GM12878 (cell line): ENCODE measurements at regions not wholly inside any gene's neighbourhood (a gene's known extent, or its start where the extent isn't known, plus 50 kb on each side); places are given as distances from the start of the nearest gene placed in this dataset.

Source experiments
- ATAC-seq: fragments of 200-7000 bp; cut with Tn5 transposase; 3 replicates; pipeline ENCODE4 v1.9.1; 2020; ENCODE audit warnings: mild to moderate bottlenecking, moderate library complexity
- BruUV-seq: library from RNA; stranded (reverse); fragments of 400-500 nt; replicated peaks from 2 replicates; lab custom pipeline; 2021; lab: Mats Ljungman, UMichigan
- CTCF ChIA-PET: fragments of 300-600 bp; sonication (Branson Sonifier 250); formaldehyde crosslinking; extraction: SDS; loops from one replicate; lab custom pipeline; 2021; ENCODE audit warnings: inconsistent platforms; lab: Yijun Ruan, JAX
- POLR2A ChIA-PET: fragments of 350-600 bp; formaldehyde crosslinking; extraction: SDS; loops from one replicate; lab custom pipeline; 2021; ENCODE audit warnings: inconsistent platforms; lab: Charles Lee
- RAD21 ChIA-PET: fragments of 300-600 bp; sonication (Branson Sonifier 250); formaldehyde crosslinking; loops from one replicate; lab custom pipeline; 2023; ENCODE audit warnings: antibody characterized with exemption; ENCODE audit not compliant: unreplicated experiment; lab: Charles Lee
- SMC1A ChIA-PET: fragments of 300-600 bp; sonication (Branson Sonifier 250); formaldehyde crosslinking; loops from one replicate; lab custom pipeline; 2023; ENCODE audit not compliant: unreplicated experiment, uncharacterized antibody; lab: Charles Lee
- DNase-seq: peaks from one replicate; pipeline ENCODE4 v3.0.0-alpha.2; 2011; ENCODE audit warnings: low read depth, low spot score
- FAIRE-seq: peaks from 3 replicates; lab custom pipeline; 2011; peaks lifted over from hg19 to GRCh38; lab: Jason Lieb, UNC
- H2AFZ ChIP-seq: 2 replicates; pipeline ENCODE4 v1.6.0; 2011; ENCODE audit warnings: low read depth, low read length, control low read depth; ENCODE audit not compliant: control insufficient read depth
- H3K27ac ChIP-seq: 2 replicates; pipeline ENCODE4 v1.5.1; 2011; ENCODE audit warnings: control low read depth; ENCODE audit not compliant: control insufficient read depth, insufficient read depth
- H3K27me3 ChIP-seq, 2 experiments: replicated peaks in 1 of 2; 2 replicates each; pipeline versions ENCODE4 v1.6.0 to v1.6.1; 2011; ENCODE audit warnings: low read length in 1 of 2; ENCODE audit not compliant: control insufficient read depth in 2 of 2, insufficient read depth in 2 of 2
- H3K36me3 ChIP-seq, 2 experiments: 2 replicates each; pipeline ENCODE4 v1.5.1; 2011; ENCODE audit warnings: low read length in 1 of 2; ENCODE audit not compliant: control insufficient read depth in 2 of 2, insufficient read depth in 2 of 2
- H3K4me1 ChIP-seq: 2 replicates; pipeline ENCODE4 v1.6.1; 2011; ENCODE audit warnings: mild to moderate bottlenecking, low read length, moderate library complexity, mixed read lengths; ENCODE audit not compliant: control insufficient read depth, insufficient read depth
- H3K4me2 ChIP-seq: 2 replicates; pipeline ENCODE4 v1.6.0; 2011; ENCODE audit warnings: control low read depth; ENCODE audit not compliant: control insufficient read depth, insufficient read depth
- H3K4me3 ChIP-seq: fragments of 200-600 bp; sonication (generic); 2 replicates; pipeline ENCODE4 v1.5.1; 2016
- H3K79me2 ChIP-seq: 2 replicates; pipeline ENCODE4 v1.6.0; 2011; ENCODE audit warnings: low read length; ENCODE audit not compliant: control insufficient read depth, insufficient read depth
- H3K9ac ChIP-seq: 2 replicates; pipeline ENCODE4 v1.8.0; 2011; ENCODE audit warnings: low read length, control low read depth, mixed read lengths; ENCODE audit not compliant: control insufficient read depth, insufficient read depth
- H3K9me3 ChIP-seq: replicated peaks from 3 replicates; pipeline ENCODE4 v1.5.1; 2011; ENCODE audit warnings: mild to moderate bottlenecking, low read length; ENCODE audit not compliant: control insufficient read depth, insufficient read depth
- H4K20me1 ChIP-seq: 2 replicates; pipeline ENCODE4 v1.6.0; 2011; ENCODE audit not compliant: control insufficient read depth, insufficient read depth
- HDGF ChIP-seq: fragments of 450-650 bp; IDR thresholded peaks from 2 replicates; pipeline ENCODE4 v1.6.1; 2016; ENCODE audit warnings: antibody characterized with exemption
- MEF2A ChIP-seq: IDR thresholded peaks from 2 replicates; pipeline ENCODE4 v1.6.1; 2011; ENCODE audit warnings: low read depth, mild to moderate bottlenecking, low read length, moderate library complexity; ENCODE audit not compliant: insufficient read depth
- NR2C2 ChIP-seq: IDR thresholded peaks from 2 replicates; pipeline ENCODE4 v1.6.1; 2011; ENCODE audit warnings: borderline replicate concordance, low read depth; ENCODE audit not compliant: control insufficient read depth, insufficient read length
- RBBP5 ChIP-seq: fragments of 200-600 bp; sonication (generic); conservative IDR thresholded peaks from 2 replicates; pipeline ENCODE4 v1.6.1; 2016
- RFX5 ChIP-seq: IDR thresholded peaks from 2 replicates; pipeline ENCODE4 v1.6.1; 2011; ENCODE audit warnings: low read depth, low read length, improper control_type of control experiment
- ZSCAN29 ChIP-seq: fragments of 450-650 bp; IDR thresholded peaks from 2 replicates; pipeline ENCODE4 v1.6.1; 2017; ENCODE audit warnings: mild to moderate bottlenecking, moderate library complexity
- WGBS: methylation state at CpG from one replicate; pipeline ENCODE4 v1.1.6; 2016; ENCODE audit warnings: low lambda C conversion rate; ENCODE audit not compliant: insufficient replicate concordance, insufficient coverage; ENCODE audit errors: missing lambda C conversion rate; 5-methylcytosine and 5-hydroxymethylcytosine counted together
- in situ Hi-C: fragments of 300-500 bp; cut with MboI; formaldehyde crosslinking; loops from 9 replicates; pipeline ENCODE4 v1.14.3; 2018; ENCODE audit warnings: mixed read lengths
- intact Hi-C: fragments of 100-400 bp; cut with micrococcal nuclease; formaldehyde crosslinking; loops from one replicate; pipeline ENCODE4 v1.14.2; 2022; ENCODE audit not compliant: unreplicated experiment
- TF ChIP-seq, protein P1 (sequence below): IDR thresholded peaks from 2 replicates; pipeline ENCODE4 v1.6.1; 2011; ENCODE audit warnings: mild to moderate bottlenecking, low read depth, low read length, moderate library complexity; ENCODE audit not compliant: insufficient replicate concordance
- TF ChIP-seq, protein P2 (sequence below): fragments of 450-650 bp; IDR thresholded peaks from 2 replicates; pipeline ENCODE4 v1.6.1; 2018; ENCODE audit warnings: borderline replicate concordance, mild to moderate bottlenecking; ENCODE audit not compliant: partially characterized antibody
- TF ChIP-seq, protein P3 (sequence below): fragments of 450-650 bp; formaldehyde crosslinking; IDR thresholded peaks from 2 replicates; pipeline ENCODE4 v1.4.0; 2022; ENCODE audit warnings: mild to moderate bottlenecking, moderate library complexity
- TF ChIP-seq, protein P4 (sequence below): fragments of 450-650 bp; formaldehyde crosslinking; IDR thresholded peaks from 2 replicates; pipeline ENCODE4 v1.5.0; 2022; ENCODE audit warnings: mild to moderate bottlenecking, missing genetic modification characterization

- TF ChIP-seq, protein P1, sequence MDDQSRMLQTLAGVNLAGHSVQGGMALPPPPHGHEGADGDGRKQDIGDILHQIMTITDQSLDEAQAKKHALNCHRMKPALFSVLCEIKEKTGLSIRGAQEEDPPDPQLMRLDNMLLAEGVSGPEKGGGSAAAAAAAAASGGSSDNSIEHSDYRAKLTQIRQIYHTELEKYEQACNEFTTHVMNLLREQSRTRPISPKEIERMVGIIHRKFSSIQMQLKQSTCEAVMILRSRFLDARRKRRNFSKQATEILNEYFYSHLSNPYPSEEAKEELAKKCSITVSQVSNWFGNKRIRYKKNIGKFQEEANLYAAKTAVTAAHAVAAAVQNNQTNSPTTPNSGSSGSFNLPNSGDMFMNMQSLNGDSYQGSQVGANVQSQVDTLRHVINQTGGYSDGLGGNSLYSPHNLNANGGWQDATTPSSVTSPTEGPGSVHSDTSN = no peak
- no peak for TF ChIP-seq HDGF
Measured at GRCh38 chr9:79007701-79008483, 563.9 kb upstream of the TLE4 start (continued).

- Histone ChIP-seq H3K4me1 (peaks cover 11% of the 10 kb centered on the region), H3K27me3 (no peaks in the 10 kb centered on the region), H3K27ac (no peak overlapping the region), H3K36me3 (no peaks in the 10 kb centered on the region), H4K20me1 (no peaks in the 10 kb centered on the region), H3K4me3 (no peak overlapping the region), H3K4me2 (no peak overlapping the region), H3K9ac (no peak overlapping the region), H2AFZ (no peak overlapping the region), H3K79me2 (no peaks in the 10 kb centered on the region), H3K9me3 (no peaks in the 10 kb centered on the region; the same call in 1 of the 3 replicates)
- DNase-seq (no peak), FAIRE-seq (no peak), ATAC-seq (no peak)
- ChIA-PET POLR2A (no interaction called here), SMC1A (no interaction called here), RAD21 (no interaction called here), CTCF (no interaction called here)
- intact Hi-C loops = no loop called here
- WGBS = 4% methylated on average over 3 of the region's 3 CpGs
- BruUV-seq = no TSS peak
- in situ Hi-C loops = loop anchor here (5.0 kb wide), 1 partner anchor 52 kb away; no protein-coding TSS in a partner anchor
- TF ChIP-seq, protein P2, sequence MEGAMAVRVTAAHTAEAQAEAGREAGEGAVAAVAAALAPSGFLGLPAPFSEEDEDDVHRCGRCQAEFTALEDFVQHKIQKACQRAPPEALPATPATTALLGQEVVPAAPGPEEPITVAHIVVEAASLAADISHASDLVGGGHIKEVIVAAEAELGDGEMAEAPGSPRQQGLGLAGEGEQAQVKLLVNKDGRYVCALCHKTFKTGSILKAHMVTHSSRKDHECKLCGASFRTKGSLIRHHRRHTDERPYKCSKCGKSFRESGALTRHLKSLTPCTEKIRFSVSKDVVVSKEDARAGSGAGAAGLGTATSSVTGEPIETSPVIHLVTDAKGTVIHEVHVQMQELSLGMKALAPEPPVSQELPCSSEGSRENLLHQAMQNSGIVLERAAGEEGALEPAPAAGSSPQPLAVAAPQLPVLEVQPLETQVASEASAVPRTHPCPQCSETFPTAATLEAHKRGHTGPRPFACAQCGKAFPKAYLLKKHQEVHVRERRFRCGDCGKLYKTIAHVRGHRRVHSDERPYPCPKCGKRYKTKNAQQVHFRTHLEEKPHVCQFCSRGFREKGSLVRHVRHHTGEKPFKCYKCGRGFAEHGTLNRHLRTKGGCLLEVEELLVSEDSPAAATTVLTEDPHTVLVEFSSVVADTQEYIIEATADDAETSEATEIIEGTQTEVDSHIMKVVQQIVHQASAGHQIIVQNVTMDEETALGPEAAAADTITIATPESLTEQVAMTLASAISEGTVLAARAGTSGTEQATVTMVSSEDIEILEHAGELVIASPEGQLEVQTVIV = no peak
- TF ChIP-seq ZSCAN29 (no peak), RFX5 (no peak), RBBP5 (no peak), MEF2A (no peak), NR2C2 (no peak)
- TF ChIP-seq, protein P3, sequence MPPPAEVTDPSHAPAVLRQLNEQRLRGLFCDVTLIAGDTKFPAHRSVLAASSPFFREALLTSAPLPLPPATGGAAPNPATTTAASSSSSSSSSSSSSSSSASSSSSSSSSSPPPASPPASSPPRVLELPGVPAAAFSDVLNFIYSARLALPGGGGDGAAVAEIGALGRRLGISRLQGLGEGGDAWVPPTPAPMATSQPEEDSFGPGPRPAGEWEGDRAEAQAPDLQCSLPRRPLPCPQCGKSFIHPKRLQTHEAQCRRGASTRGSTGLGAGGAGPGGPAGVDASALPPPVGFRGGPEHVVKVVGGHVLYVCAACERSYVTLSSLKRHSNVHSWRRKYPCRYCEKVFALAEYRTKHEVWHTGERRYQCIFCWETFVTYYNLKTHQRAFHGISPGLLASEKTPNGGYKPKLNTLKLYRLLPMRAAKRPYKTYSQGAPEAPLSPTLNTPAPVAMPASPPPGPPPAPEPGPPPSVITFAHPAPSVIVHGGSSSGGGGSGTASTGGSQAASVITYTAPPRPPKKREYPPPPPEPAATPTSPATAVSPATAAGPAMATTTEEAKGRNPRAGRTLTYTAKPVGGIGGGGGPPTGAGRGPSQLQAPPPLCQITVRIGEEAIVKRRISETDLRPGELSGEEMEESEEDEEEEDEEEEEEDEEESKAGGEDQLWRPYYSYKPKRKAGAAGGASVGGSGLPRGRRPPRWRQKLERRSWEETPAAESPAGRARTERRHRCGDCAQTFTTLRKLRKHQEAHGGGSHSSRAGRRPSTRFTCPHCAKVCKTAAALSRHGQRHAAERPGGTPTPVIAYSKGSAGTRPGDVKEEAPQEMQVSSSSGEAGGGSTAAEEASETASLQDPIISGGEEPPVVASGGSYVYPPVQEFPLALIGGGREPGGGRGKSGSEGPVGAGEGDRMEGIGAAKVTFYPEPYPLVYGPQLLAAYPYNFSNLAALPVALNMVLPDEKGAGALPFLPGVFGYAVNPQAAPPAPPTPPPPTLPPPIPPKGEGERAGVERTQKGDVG (CRISPR knock-in tag) = no peak
- TF ChIP-seq, protein P4, sequence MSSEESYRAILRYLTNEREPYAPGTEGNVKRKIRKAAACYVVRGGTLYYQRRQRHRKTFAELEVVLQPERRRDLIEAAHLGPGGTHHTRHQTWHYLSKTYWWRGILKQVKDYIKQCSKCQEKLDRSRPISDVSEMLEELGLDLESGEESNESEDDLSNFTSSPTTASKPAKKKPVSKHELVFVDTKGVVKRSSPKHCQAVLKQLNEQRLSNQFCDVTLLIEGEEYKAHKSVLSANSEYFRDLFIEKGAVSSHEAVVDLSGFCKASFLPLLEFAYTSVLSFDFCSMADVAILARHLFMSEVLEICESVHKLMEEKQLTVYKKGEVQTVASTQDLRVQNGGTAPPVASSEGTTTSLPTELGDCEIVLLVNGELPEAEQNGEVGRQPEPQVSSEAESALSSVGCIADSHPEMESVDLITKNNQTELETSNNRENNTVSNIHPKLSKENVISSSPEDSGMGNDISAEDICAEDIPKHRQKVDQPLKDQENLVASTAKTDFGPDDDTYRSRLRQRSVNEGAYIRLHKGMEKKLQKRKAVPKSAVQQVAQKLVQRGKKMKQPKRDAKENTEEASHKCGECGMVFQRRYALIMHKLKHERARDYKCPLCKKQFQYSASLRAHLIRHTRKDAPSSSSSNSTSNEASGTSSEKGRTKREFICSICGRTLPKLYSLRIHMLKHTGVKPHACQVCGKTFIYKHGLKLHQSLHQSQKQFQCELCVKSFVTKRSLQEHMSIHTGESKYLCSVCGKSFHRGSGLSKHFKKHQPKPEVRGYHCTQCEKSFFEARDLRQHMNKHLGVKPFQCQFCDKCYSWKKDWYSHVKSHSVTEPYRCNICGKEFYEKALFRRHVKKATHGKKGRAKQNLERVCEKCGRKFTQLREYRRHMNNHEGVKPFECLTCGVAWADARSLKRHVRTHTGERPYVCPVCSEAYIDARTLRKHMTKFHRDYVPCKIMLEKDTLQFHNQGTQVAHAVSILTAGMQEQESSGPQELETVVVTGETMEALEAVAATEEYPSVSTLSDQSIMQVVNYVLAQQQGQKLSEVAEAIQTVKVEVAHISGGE (CRISPR knock-in tag) = no peak
Measured at GRCh38 chr9:79008916-79009315, 562.8 kb upstream of the TLE4 start.
